OCI-LY7 (cell line): ENCODE measurements at regions not wholly inside any gene's neighbourhood (a gene's known extent, or its start where the extent isn't known, plus 50 kb on each side); places are given as distances from the start of the nearest gene placed in this dataset.

Source experiments
- BruUV-seq: library from RNA; stranded (reverse); fragments of 400-500 nt; replicated peaks from 2 replicates; lab custom pipeline; 2021; lab: Mats Ljungman, UMichigan
- CTCF ChIA-PET: fragments of 300-600 bp; sonication (Branson Sonifier 250); formaldehyde crosslinking; loops from one replicate; lab custom pipeline; 2022; ENCODE audit warnings: antibody characterized with exemption; ENCODE audit not compliant: unreplicated experiment; lab: Charles Lee
- POLR2A ChIA-PET: fragments of 300-600 bp; sonication (Branson Sonifier 250); formaldehyde crosslinking; loops from one replicate; lab custom pipeline; 2022; ENCODE audit warnings: antibody characterized with exemption; lab: Charles Lee
- DNase-seq: peaks from one replicate; pipeline ENCODE4 v3.0.0-alpha.2; 2015; ENCODE audit warnings: low spot score
- H2AFZ ChIP-seq: fragments of 200-600 bp; sonication (generic), shearing (Covaris generic); 2 replicates; pipeline ENCODE4 v1.6.1; 2014; ENCODE audit warnings: mild to moderate bottlenecking, antibody characterized with exemption, low read length, moderate library complexity
- H3K27ac ChIP-seq: fragments of 200-600 bp; sonication (generic); 2 replicates; pipeline ENCODE4 v1.5.1; 2014; ENCODE audit warnings: mixed run types, low read depth, mild to moderate bottlenecking, moderate library complexity, low read length, inconsistent platforms; ENCODE audit not compliant: poor library complexity, severe bottlenecking
- H3K36me3 ChIP-seq: fragments of 200-600 bp; sonication (generic); 2 replicates; pipeline ENCODE4 v1.6.1; 2014; ENCODE audit warnings: mild to moderate bottlenecking, antibody characterized with exemption, low read length, moderate library complexity, mixed read lengths; ENCODE audit not compliant: insufficient read depth
- H3K4me1 ChIP-seq: fragments of 200-600 bp; sonication (generic); 2 replicates; pipeline ENCODE4 v1.5.1; 2014; ENCODE audit warnings: mild to moderate bottlenecking, low read length; ENCODE audit not compliant: insufficient read depth, poor library complexity, severe bottlenecking
- H3K4me2 ChIP-seq: fragments of 200-600 bp; sonication (generic); 2 replicates; pipeline ENCODE4 v1.6.1; 2014; ENCODE audit warnings: mild to moderate bottlenecking, low read length
- H3K4me3 ChIP-seq: fragments of 200-600 bp; sonication (generic); 2 replicates; pipeline ENCODE4 v1.5.1; 2014; ENCODE audit warnings: mild to moderate bottlenecking, low read depth, low read length; ENCODE audit not compliant: poor library complexity, severe bottlenecking
- H3K79me2 ChIP-seq: fragments of 200-600 bp; sonication (generic); 2 replicates; pipeline ENCODE4 v1.6.1; 2016; ENCODE audit warnings: low read depth, mild to moderate bottlenecking, low read length, moderate library complexity, mixed read lengths; ENCODE audit not compliant: insufficient read depth
- H3K9me2 ChIP-seq: fragments of 200-600 bp; sonication (generic); 2 replicates; pipeline ENCODE4 v1.6.1; 2016; ENCODE audit warnings: mild to moderate bottlenecking, low read length, mixed read lengths; ENCODE audit not compliant: insufficient read depth
- H3K9me3 ChIP-seq: fragments of 200-600 bp; sonication (generic); 2 replicates; pipeline ENCODE4 v1.6.1; 2014; ENCODE audit warnings: mild to moderate bottlenecking, mixed run types, low read length, mixed read lengths
- H4K20me1 ChIP-seq: fragments of 200-600 bp; sonication (generic); 2 replicates; pipeline ENCODE4 v1.6.1; 2014; ENCODE audit warnings: mild to moderate bottlenecking, antibody characterized with exemption, low read length, moderate library complexity, mixed read lengths; ENCODE audit not compliant: insufficient read depth
- CTCF ChIP-seq: fragments of 200-600 bp; sonication (generic); conservative IDR thresholded peaks from 2 replicates; pipeline ENCODE4 v1.5.1; 2014; ENCODE audit warnings: mild to moderate bottlenecking, antibody characterized with exemption, low read length, moderate library complexity, mixed read lengths
- EZH2phosphoT487 ChIP-seq: fragments of 200-600 bp; sonication (generic); IDR thresholded peaks from 2 replicates; pipeline ENCODE4 v1.6.1; 2018; ENCODE audit warnings: low read depth, borderline replicate concordance, mild to moderate bottlenecking, mixed run types, antibody characterized with exemption, low read length, moderate library complexity, mixed read lengths
- intact Hi-C: fragments of 100-400 bp; cut with micrococcal nuclease; formaldehyde crosslinking; loops from one replicate; pipeline ENCODE4 v1.10.0; 2022; ENCODE audit not compliant: unreplicated experiment

- Histone ChIP-seq H3K9me3 (no peaks in the 10 kb centered on the region), H3K79me2 (no peaks in the 10 kb centered on the region), H3K4me2 (no peak overlapping the region), H3K4me3 (no peak overlapping the region), H3K9me2 (no peaks in the 10 kb centered on the region), H3K4me1 (no peaks in the 10 kb centered on the region), H2AFZ (no peak overlapping the region), H3K36me3 (no peaks in the 10 kb centered on the region), H3K27ac (no peak overlapping the region), H4K20me1 (no peaks in the 10 kb centered on the region)
- no peak for DNase-seq
- CTCF ChIA-PET, result no interaction called here
- BruUV-seq, result no TSS peak
- POLR2A ChIA-PET, result no interaction called here
- no peak for TF ChIP-seq CTCF
- TF ChIP-seq EZH2phosphoT487, result no peak
- intact Hi-C loops, result no loop called here
These were observed 126.8 kb upstream of the CXorf66 start for GRCh38 chrX:140092121-140092520.

- Histone ChIP-seq H3K79me2 (no peaks in the 10 kb centered on the region), H3K9me2 (no peaks in the 10 kb centered on the region), H3K27ac (no peak overlapping the region), H3K4me3 (no peak overlapping the region), H4K20me1 (no peaks in the 10 kb centered on the region), H3K4me1 (no peaks in the 10 kb centered on the region), H3K36me3 (no peaks in the 10 kb centered on the region), H3K4me2 (no peak overlapping the region), H2AFZ (no peak overlapping the region), H3K9me3 (no peaks in the 10 kb centered on the region)
- POLR2A ChIA-PET, result no interaction called here
- CTCF ChIA-PET, result no interaction called here
- DNase-seq, result no peak
- TF ChIP-seq EZH2phosphoT487 (no peak), CTCF (no peak)
- intact Hi-C loops, result no loop called here
- BruUV-seq, result no TSS peak
These were observed 126.0 kb upstream of the CXorf66 start for GRCh38 chrX:140091125-140091886.

DNA sequence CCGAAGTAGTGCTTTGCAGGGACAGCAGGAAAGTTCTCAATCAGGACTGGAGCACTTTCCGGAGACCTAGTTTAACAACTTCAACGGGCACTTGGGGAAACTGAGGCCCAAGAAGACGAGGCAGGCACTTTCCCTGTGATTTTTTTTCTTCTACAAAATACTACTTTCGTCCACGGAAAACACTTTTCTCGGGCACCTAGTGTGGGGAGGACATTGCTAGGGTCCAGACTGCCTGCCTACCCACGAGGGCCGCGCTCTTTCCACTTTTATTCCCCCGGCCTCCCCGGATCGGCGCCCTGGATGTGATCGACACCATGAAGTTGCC, 125.4 kb upstream of the CXorf66 start:
- Histone ChIP-seq H3K36me3 (no peaks in the 10 kb centered on the region), H3K9me3 (no peaks in the 10 kb centered on the region), H3K9me2 (no peaks in the 10 kb centered on the region), H3K79me2 (no peaks in the 10 kb centered on the region), H2AFZ (no peak overlapping the region), H3K4me1 (no peaks in the 10 kb centered on the region), H4K20me1 (no peaks in the 10 kb centered on the region), H3K4me3 (no peak overlapping the region), H3K27ac (no peak overlapping the region), H3K4me2 (no peak overlapping the region)
- no peak for DNase-seq
- intact Hi-C loops, result no loop called here
- TF ChIP-seq EZH2phosphoT487 (no peak), CTCF (no peak)
- ChIA-PET CTCF (no interaction called here), POLR2A (interaction anchor here (1.2 kb wide), 1 partner anchor 8 kb away, joined by 5 read pairs; no protein-coding TSS in a partner anchor)
- BruUV-seq, result no TSS peak
